ENCODE measurements at regions not wholly inside any gene's neighbourhood (a gene's known extent, or its start where the extent isn't known, plus 50 kb on each side); places are given as distances from the start of the nearest gene placed in this dataset.
A peak's percentile ranks its signal among the peaks of the same experiment; 100 is the strongest.

DNA sequence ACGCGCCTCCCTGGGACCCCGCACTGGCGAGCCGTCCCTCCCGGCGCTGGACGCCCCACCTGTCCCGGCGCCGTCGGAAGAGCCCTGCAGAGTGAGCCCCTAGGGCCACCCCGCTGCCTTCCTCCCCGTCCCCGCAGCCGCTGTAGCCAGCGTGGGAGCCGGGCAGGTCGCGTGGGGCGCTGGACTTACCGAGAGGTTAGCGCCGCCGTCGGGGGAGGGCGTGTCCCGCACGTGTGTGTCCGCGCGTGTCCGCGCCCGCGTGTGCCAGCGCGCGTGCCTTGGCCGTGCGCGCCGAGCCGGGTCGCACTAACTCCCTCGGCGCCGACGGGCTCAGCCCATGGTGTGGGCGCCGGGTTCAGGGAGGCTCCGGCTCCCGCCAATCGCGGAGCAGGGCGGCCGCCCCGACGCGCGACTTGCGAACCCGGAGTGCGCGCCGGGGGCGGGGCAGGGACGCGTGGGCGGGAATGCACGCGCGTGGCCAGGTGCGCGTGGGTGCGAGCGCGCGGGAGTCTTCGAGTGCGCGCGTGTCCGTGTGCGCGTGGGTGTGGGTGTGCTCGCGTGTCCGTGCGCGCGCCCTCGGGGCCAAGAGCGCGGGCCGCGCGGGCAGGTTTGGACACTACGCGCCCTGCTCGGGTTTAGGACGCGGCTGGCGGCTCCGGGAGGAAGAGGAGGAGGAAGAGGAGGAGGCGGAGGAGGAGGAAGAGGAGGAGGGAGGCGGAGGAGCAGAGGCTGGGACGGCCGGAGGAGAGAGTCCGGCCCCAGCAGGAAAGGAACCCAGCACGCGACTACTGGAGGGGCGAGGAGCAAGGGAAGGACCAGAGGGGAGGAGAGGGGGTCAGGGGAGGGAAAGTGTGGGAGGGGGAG is 145.2 kb upstream of the ETS2 start:
- no peak for DNase-seq

GRCh38 chr21:38661197-38661871 is 144.4 kb upstream of the ETS2 start:
- no peak for DNase-seq

DNA sequence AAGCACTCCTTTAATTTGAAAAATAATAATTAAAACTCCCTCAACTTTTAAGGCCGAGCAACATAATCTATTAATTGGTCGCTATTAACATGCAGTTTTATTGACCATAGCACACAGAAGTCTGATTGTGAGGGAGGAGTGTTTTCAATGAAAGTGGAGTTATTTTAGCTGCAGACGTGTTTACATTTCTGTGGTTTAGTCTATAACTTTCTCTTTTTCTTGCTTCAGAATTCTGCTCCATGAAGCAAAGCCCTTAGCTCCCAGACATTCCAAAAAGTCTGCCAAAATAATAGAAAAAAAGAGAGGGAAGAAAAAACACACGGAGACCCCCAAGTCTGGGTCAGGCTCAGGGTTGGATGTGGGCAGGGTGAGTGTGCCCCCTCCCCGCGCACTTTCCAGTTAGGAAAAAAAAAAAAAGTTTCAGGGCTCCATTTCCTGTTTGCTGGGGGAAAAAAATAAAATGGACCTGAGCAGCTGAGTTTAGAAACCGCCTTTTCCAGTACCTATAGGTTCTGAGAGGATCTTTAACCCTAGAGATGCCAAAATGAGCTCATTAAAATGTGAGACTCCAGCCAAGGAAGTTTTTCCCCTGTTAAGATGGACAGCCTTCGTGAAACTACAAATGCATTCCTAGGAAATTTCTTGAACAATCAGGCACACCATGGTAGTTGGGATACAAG is 143.7 kb upstream of the ETS2 start:
- no peak for DNase-seq

- DNase-seq: no peak
Measured at GRCh38 chr21:38663282-38663681, 142.4 kb upstream of the ETS2 start.

DNA sequence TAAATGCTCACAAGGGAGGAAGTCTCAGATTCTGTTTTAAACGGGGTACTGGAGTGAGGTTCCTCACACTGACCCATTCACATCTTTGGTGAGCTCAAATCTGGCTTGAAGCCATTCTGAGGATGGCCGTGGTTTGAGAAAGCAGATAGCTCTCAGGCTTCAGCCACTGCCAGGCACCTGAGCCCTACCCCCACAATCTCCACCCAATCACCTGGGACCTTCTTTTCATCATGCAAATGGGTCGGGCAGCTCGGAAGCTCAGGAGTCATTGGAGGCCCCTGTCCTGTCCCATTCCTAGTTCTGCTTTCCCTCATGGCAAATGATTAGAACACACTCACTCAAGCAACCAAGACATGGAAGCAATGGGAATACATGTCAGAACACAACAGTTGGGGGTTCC is 141.4 kb upstream of the ETS2 start:
- DNase-seq: no peak

DNA sequence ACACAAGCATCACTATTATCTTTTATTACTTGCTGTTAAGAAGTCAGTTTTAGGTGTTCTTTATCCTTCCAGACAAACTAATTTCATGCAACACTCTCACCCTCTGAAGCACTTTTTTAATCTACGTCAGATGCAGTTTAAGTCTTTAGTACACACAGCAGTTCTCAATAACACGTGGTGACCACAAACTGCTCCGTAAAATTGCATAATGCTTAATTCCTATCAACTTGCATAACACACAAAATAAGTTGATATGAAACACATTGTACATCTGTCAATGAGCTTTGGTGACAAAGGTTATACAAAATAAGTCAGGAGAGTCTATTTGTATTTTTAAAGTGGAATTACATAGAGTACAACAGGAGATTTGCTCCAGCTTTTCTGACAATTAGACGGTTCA is 140.9 kb upstream of the ETS2 start:
- no peak for DNase-seq

DNA sequence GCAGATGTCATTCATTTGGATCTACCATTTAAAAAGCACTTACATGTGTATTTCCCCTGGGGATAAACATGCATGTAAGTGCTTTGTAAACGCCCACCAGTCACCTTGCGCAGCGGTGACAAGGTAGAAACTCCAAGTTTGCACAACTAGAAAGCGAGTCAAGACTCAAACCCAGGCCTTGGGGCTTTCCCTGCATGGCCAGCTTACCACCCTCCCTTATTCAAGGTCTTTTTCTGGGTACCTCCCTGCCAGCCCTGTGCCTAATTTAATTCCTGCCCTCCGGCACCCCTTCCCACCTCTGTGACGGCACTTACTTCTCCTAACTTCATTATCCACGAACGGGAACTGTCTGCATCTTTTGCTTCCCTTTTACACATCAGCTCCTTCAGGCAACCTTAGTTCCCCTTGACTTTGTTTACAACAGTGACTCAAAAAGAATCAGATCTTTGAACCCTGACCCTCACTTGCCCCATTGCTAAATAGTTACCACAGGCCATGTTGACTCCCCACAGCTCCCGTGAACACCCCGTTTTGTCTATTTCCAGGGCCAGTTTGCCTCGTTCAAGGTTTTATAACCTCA is 138.3 kb upstream of the ETS2 start:
- no peak for DNase-seq

DNA sequence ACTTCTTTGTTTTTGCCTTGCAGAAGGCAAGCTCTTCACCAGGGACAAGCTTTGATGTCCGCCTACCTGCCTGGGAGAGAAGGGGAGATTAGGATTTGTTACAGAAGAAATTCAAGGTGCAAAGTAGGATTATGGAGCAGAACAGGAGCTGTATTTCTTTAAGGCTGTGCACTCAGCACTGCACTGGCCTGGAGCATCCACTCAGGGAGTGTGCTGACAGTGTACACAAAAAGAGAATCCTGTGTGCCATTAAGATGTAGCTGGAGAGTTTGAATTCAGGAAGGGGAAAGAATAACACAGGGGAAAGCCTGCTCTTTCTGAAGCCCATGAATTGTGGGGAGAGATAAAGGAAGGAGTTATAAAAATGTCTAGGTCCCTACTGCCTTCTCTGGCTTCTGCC is 137.7 kb upstream of the ETS2 start:
- DNase-seq: no peak

GRCh38 chr21:38668541-38668940 is 137.2 kb upstream of the ETS2 start:
- DNase-seq: no peak

- DNase-seq: peak; percentile 46
Measured at GRCh38 chr21:38669186-38669585, 136.5 kb upstream of the ETS2 start.

- DNase-seq: no peak
Measured at GRCh38 chr21:38670861-38671260, 134.9 kb upstream of the ETS2 start.

DNA sequence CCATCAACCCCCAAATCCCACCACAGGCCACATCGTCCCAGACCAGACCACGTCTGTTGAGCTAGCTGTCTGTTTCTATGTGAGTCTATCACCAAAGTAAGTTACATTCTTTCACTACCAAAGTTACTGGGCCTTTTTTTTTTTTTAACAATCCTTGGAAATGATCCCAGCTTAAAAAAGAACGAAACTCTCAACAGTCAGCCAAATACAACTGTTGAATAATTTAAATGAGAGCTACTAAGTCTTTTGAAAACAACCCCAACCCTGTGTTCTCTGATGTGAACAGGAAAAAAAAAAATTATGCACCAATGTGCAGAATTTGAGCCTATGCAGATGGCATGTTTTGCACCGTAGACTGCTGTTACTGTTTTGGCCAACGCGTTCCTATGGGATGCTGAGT is 134.0 kb upstream of the ETS2 start:
- DNase-seq: no peak

DNA sequence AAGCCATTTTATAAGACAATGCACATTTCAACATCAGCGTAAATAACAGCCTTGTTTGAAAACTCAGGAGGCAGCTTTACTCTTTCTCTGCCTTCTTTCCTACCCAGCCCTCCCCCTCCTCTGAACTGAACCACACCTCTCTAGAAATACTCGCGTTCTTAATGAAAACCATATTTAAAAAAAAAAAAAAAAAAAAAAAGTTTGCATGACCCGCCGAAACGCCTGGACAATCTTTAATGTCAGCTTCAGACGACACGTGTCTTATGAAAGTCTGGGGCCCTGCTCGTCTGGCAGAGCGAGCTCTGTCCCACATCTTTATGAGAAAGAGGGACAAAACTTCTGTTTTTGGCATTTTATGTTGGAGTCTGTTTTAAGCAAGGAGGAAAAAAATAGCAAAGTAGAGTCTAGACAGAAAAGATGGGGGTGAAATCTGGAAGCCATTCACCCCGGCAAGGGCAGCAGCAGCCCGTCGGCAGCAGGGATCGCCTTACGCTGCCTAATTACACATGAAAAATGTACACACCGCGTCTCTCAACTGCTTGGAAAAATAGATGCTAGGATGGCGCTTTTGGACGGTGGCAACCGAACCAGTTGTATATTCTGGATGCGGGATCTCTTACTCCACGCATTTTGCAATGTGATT is 130.4 kb upstream of the ETS2 start:
- no peak for DNase-seq

DNA sequence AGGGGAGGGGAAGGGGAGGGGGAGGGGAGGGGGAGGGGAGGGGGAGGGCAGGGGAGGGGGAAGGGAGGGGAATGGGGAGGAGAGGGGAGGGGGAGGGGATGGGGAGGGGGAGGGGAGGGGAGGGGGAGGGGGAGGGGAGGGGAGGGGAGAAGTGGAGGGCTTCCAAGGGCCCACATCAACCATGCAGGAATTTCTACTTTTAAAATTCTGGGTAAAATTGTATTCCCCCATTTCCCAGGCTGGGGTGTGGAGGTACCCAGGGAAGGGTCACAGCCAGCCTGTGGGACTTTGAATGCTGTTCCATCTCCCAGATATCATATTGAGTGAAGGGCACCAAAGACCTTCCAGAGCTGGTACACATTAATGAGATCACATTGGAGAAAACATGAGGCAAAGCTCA is 126.9 kb upstream of the ETS2 start:
- DNase-seq: no peak

DNA sequence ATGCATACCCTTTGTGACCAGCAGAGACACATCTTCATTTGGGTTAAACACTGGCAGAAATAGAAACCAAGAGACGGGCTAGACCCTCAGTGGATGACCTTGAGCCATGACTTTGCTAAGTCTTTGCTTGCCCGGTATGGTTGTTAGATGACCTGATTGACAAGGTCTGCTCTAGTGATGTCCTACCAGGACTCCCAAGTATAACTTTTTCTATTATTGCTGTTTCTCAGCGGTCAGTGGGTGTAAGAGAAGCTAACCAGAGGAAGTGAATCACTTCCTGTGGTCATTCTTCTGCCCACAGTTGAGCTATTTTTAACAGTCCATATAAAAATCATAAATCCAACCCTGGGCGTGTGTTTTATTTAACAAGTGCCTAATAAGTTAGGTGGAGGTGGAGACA is 126.2 kb upstream of the ETS2 start:
- no peak for DNase-seq

- no peak for DNase-seq
Measured at GRCh38 chr21:38680401-38680800, 125.3 kb upstream of the ETS2 start.

DNA sequence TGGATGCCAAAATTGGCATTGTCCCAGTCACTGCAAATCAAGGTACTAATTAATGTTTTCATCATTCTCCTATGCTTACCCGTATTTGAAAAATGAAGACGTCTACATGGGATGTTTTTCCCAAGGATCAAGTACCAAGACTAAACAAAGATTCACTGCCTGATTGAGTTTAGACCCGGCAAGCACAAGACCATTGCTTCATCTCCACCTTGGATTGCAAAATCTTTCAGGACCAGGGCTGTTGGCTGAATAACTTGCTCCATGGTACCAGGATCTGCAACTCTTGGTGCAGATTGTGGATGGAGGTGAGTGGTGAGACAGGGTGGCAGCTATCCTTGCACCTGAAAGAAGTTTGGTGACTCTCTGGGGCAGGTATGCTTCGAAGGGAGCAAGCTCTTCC is 122.5 kb upstream of the ETS2 start:
- DNase-seq: no peak

DNA sequence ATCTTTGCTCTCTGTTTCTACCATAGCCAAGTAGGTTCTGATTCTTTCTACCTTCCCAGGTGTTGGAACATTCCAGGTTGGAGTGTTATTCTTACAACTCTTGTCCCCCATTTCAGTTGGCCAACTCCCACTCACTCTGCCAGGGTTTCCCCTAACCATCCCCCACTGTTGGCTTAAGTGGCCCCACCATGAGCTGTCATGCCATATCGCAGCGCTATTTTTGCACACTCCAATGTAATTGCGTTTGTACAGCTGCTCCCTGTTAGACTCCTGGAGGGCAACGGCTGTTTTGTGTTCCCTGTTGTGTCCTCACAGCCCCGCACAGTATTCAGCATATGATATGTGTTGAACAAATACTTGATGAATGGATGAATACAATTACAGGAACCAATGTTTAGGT is 117.7 kb upstream of the ETS2 start:
- DNase-seq: no peak

GRCh38 chr21:38691631-38692030 is 114.1 kb upstream of the ETS2 start:
- DNase-seq: no peak

- no peak for DNase-seq
Measured at GRCh38 chr21:38696579-38696978, 109.2 kb upstream of the ETS2 start.

DNA sequence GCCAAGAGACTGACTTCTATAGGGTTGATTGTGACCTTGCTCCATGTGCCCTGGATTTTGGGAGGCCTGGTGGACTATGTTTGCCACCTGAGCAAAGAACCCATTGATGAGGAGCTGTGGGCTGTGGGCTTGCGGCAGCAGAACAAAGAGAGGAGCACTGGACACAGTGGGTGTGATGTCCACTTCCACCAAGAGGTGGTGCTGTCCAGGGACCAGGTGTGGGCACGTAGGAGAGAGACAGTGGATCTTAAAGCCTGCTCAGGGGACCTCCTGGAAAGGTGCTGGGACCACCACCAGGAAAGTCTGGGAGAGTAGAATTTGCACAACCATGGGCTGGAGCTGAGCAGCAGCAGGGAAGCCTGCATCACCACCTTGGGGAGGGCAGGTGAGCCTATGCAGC is 106.7 kb upstream of the ETS2 start:
- peak; percentile 11 for DNase-seq

DNA sequence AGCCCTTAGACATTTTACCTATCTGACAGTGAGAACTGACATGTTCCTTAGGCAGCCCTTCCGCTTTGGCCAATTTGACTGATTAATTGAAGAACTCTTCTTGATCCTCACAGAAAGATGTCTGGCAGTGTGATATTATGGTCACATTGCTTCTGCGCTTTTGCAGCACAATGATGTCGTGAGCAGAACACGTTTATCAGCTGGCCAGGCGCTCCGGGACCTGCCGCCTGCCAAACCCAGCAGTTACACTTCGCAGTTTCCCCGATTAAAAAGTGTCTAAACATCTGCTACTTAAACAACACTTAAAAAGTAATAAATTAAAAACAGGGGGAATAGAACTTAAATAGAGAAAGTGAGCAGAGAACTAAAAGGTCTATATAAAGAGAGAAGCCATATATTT is 103.5 kb upstream of the ETS2 start:
- DNase-seq: no peak

DNA sequence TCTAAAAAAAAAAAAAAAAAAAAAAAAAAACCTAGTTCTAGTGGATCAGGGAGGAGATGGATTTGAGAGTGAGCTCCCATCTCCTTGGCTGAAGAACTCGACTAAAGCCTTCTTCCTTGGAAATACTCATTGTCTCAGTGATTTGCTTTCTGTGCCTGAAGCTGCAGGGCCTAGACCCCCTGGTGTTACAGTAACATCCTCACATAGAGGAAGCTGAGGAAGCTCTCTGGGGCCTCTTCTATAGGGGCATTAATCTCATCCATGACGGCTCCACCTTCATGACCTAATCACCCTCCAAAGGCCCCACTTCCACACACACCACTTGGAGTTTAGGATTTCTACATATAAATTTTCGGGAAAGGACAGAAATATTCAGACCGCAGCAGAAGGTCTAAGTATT is 95.9 kb upstream of the ETS2 start:
- no peak for DNase-seq

Data from RPMI8226 (cell line).